ENCODE measurements at regions not wholly inside any gene's neighbourhood (a gene's known extent, or its start where the extent isn't known, plus 50 kb on each side); places are given as distances from the start of the nearest gene placed in this dataset.

DNA sequence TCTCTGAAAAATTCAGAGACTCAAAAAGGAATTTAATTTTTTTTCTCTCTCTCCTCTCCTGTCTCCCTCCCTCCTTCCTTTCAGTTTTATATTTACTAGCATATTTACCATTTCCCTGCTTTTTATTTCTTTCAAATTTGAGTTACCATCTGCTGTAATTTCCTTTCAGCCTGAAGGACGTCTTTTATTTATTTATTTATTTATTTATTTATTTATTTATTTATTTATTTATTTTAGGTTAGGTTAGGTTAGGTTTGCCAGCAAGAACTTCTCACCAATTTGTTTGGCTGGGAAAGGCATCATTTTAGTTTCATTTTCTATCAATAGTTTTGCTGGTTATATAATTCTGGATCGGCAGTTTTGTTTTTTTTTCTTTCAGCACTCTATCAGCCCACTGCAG lies 231.7 kb upstream of the ZRANB2 start:
- no peak overlapping the region for H3K27ac Mint-ChIP-seq
- H3K36me3 Mint-ChIP-seq (ENCODE audit: insufficient read depth): no peaks in the 10 kb centered on the region
- no peak for TF ChIP-seq CTCF (IDR thresholded peaks at IDR 0.05; ENCODE audit: unreplicated experiment)
- no peaks in the 10 kb centered on the region for H3K27me3 Mint-ChIP-seq
- no peak overlapping the region for H3K4me3 Mint-ChIP-seq (ENCODE audit: low read depth)
- no peak for DNase-seq (ENCODE audit: low spot score, unreplicated experiment)
- no peaks in the 10 kb centered on the region for H3K4me1 Mint-ChIP-seq (ENCODE audit: low read depth)
- peaks cover 9% of the 10 kb centered on the region for H3K9me3 Mint-ChIP-seq (ENCODE audit: low read depth)

DNA sequence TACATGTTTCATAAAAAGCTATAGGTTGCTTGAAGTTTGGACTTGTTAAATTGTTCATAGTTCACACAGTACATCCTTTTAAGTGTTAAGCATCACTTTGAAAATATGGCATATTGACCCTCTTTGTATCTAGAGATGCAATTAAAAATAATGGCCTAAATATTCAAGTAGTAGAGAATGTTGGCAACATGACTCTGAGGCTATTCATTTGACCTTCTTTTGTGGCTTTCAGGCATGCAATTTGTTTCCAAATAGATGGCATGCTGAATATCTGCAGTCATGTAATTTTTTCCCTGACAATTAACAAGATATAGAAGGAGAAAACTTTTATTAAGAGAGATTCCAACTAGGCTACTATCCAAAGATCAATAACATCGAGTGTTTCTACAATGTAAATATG lies 230.5 kb upstream of the ZRANB2 start:
- H3K4me1 Mint-ChIP-seq (ENCODE audit: low read depth): no peaks in the 10 kb centered on the region
- no peaks in the 10 kb centered on the region for H3K36me3 Mint-ChIP-seq (ENCODE audit: insufficient read depth)
- peaks cover 4% of the 10 kb centered on the region for H3K9me3 Mint-ChIP-seq (ENCODE audit: low read depth)
- no peak overlapping the region for H3K4me3 Mint-ChIP-seq (ENCODE audit: low read depth)
- H3K27ac Mint-ChIP-seq: no peak overlapping the region
- H3K27me3 Mint-ChIP-seq: no peaks in the 10 kb centered on the region
- TF ChIP-seq CTCF (IDR thresholded peaks at IDR 0.05; ENCODE audit: unreplicated experiment): no peak
- no peak for DNase-seq (ENCODE audit: low spot score, unreplicated experiment)

GRCh38 chr1:71307451-71307850 lies 226.6 kb upstream of the ZRANB2 start:
- DNase-seq (ENCODE audit: low spot score, unreplicated experiment): no peak

GRCh38 chr1:71304125-71304524 lies 223.3 kb upstream of the ZRANB2 start:
- no peak for TF ChIP-seq CTCF (IDR thresholded peaks at IDR 0.05; ENCODE audit: unreplicated experiment)
- Mint-ChIP-seq H3K4me3 (ENCODE audit: low read depth) (no peak overlapping the region), H3K36me3 (ENCODE audit: insufficient read depth) (no peaks in the 10 kb centered on the region), H3K27me3 (no peaks in the 10 kb centered on the region), H3K27ac (no peak overlapping the region), H3K9me3 (ENCODE audit: low read depth) (no peaks in the 10 kb centered on the region), H3K4me1 (ENCODE audit: low read depth) (no peaks in the 10 kb centered on the region)
- no peak for DNase-seq (ENCODE audit: low spot score, unreplicated experiment)

More at GRCh38 chr1:71307451-71307850, 226.6 kb upstream of the ZRANB2 start:
- Mint-ChIP-seq H3K4me1 (ENCODE audit: low read depth) (no peaks in the 10 kb centered on the region), H3K9me3 (ENCODE audit: low read depth) (no peaks in the 10 kb centered on the region), H3K27ac (no peak overlapping the region), H3K4me3 (ENCODE audit: low read depth) (no peak overlapping the region), H3K36me3 (ENCODE audit: insufficient read depth) (no peaks in the 10 kb centered on the region), H3K27me3 (no peaks in the 10 kb centered on the region)
- no peak for TF ChIP-seq CTCF (IDR thresholded peaks at IDR 0.05; ENCODE audit: unreplicated experiment)

DNA sequence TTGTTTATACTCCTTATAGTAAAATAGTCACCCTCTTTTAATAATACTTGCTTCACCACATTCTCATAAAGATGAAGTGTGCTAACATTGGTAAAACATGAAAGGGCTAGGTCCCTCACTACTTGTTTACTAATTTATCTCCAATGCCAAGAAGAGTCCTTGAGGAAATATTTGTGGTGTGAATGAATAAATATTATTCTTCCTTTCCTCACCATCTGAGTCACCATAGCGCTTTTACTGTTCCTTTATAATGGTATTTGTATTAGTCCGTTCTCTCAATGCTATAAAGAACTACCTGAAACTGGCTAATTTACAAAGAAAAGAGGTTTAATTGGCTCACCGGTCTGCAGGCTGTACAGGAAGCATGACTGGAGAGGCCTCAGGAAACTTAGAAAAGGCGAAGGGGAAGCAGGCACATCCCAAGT lies 222.8 kb upstream of the ZRANB2 start:
- H3K9me3 Mint-ChIP-seq (ENCODE audit: low read depth): no peaks in the 10 kb centered on the region
- H3K4me1 Mint-ChIP-seq (ENCODE audit: low read depth): no peaks in the 10 kb centered on the region
- H3K36me3 Mint-ChIP-seq (ENCODE audit: insufficient read depth): no peaks in the 10 kb centered on the region
- no peak overlapping the region for H3K4me3 Mint-ChIP-seq (ENCODE audit: low read depth)
- no peak overlapping the region for H3K27ac Mint-ChIP-seq
- no peak for TF ChIP-seq CTCF (IDR thresholded peaks at IDR 0.05; ENCODE audit: unreplicated experiment)
- no peak for DNase-seq (ENCODE audit: low spot score, unreplicated experiment)
- no peaks in the 10 kb centered on the region for H3K27me3 Mint-ChIP-seq

Data from progenitor cell of endocrine pancreas (in vitro differentiated cells).